IMR-90 (cell line): ENCODE measurements at regions not wholly inside any gene's neighbourhood (a gene's known extent, or its start where the extent isn't known, plus 50 kb on each side); places are given as distances from the start of the nearest gene placed in this dataset.

Source experiments
- MAFK ChIP-seq: IDR thresholded peaks from 2 replicates; pipeline ENCODE4 v1.6.1; 2012; ENCODE audit warnings: low read depth, low read length, improper control_type of control experiment
- POLR2A ChIP-seq: IDR thresholded peaks from 2 replicates; pipeline ENCODE4 v1.6.1; 2012; ENCODE audit warnings: mild to moderate bottlenecking, low read depth, low read length
- TF ChIP-seq, protein P1 (sequence below): conservative IDR thresholded peaks from 2 replicates; pipeline ENCODE4 v1.5.1; 2012; ENCODE audit warnings: mild to moderate bottlenecking, low read depth, low read length, improper control_type of control experiment

DNA sequence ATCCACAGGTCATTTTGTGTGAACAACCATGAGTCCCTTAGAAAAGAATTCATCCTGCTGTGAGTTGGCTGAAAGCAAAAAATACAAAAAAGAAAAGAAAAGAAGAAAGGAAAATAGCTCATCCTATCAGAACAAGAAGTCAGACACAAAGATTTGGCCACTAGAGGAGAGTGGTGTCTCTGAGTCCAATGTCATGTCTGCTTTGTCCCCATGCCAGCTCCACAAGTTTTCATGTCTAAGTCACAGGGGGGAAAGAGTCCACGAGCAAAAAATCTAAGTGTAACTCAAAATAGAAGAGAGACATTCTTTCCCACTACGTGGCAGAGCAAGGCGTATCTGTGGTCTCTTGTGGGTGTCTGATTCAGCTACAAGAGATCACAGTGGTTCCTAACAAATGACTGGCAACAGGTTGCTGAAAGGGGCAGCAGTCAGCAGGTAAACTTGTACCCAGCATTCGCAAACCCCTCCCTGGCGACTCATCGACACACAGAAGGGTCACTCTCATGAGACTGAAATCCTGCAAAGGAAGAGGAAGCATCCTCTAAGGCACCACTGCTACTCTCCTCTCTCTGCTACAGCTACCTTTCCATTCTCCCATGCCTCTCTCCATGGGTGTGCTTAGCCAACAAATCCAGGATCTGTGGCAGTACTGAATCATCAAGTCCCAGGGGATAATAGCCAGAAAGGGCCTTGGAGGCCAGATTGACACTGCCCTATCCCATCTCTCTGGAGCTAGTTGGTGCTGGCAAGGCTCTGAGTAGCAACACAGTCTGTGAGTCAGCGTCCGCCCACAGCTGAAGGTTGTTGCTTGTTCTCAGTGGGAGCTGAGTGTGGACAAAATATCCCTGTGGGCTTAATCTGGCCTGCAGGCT is 123.0 kb upstream of the SLC39A10 start (continued):
- TF ChIP-seq, protein P1, sequence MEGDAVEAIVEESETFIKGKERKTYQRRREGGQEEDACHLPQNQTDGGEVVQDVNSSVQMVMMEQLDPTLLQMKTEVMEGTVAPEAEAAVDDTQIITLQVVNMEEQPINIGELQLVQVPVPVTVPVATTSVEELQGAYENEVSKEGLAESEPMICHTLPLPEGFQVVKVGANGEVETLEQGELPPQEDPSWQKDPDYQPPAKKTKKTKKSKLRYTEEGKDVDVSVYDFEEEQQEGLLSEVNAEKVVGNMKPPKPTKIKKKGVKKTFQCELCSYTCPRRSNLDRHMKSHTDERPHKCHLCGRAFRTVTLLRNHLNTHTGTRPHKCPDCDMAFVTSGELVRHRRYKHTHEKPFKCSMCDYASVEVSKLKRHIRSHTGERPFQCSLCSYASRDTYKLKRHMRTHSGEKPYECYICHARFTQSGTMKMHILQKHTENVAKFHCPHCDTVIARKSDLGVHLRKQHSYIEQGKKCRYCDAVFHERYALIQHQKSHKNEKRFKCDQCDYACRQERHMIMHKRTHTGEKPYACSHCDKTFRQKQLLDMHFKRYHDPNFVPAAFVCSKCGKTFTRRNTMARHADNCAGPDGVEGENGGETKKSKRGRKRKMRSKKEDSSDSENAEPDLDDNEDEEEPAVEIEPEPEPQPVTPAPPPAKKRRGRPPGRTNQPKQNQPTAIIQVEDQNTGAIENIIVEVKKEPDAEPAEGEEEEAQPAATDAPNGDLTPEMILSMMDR: peak; percentile 37
- TF ChIP-seq MAFK (no peak; the same call in 1 of the 2 replicates), POLR2A (no peak)
